ENCODE measurements at regions not wholly inside any gene's neighbourhood (a gene's known extent, or its start where the extent isn't known, plus 50 kb on each side); places are given as distances from the start of the nearest gene placed in this dataset.
A peak's percentile ranks its signal among the peaks of the same experiment; 100 is the strongest.

DNA sequence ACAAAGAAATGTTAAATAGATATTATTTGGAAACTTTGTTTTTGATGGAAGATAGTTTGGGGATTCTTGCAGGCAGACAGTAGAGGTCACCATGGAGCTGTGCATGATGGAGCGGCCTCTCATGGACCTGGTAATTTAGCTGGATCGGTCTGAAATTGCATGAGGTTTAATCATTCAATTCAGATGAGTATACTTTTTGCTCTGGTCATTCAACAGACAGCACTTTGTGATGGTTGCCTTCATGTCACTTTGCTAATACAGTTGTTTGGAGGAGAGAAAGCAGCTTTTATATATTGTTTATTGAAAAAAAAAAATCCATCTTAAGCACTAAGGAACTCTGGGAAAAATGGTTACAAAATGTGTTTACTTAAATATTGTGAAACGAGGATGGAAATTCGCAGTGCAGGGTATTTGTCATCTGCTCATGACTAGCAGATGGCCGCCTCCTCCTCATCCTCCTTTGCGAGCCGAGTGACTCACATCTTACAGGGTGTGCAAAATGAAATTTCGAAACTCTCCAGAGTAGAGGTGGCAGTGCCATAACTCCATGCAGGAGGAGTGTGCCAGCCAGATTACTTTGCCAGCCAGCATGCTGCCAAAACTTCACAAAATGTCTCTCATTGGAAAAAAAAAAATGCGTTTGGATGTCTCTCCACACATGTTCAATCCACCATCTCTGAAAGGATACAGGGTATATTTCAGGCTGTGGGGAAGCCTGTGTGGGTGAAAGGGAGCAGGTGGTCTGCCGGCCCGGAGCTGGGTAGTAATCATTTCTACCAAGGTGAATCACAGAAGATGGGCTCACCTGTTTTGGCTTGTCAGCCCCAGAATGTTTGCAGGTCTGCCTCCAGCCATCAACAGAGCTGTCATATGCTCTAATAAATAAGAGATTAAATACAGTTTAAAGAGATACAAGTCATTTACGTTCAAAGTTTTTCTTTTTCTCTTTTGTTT is 314.9 kb upstream of the DIPK2B start (continued):
- TF ChIP-seq, protein P1, sequence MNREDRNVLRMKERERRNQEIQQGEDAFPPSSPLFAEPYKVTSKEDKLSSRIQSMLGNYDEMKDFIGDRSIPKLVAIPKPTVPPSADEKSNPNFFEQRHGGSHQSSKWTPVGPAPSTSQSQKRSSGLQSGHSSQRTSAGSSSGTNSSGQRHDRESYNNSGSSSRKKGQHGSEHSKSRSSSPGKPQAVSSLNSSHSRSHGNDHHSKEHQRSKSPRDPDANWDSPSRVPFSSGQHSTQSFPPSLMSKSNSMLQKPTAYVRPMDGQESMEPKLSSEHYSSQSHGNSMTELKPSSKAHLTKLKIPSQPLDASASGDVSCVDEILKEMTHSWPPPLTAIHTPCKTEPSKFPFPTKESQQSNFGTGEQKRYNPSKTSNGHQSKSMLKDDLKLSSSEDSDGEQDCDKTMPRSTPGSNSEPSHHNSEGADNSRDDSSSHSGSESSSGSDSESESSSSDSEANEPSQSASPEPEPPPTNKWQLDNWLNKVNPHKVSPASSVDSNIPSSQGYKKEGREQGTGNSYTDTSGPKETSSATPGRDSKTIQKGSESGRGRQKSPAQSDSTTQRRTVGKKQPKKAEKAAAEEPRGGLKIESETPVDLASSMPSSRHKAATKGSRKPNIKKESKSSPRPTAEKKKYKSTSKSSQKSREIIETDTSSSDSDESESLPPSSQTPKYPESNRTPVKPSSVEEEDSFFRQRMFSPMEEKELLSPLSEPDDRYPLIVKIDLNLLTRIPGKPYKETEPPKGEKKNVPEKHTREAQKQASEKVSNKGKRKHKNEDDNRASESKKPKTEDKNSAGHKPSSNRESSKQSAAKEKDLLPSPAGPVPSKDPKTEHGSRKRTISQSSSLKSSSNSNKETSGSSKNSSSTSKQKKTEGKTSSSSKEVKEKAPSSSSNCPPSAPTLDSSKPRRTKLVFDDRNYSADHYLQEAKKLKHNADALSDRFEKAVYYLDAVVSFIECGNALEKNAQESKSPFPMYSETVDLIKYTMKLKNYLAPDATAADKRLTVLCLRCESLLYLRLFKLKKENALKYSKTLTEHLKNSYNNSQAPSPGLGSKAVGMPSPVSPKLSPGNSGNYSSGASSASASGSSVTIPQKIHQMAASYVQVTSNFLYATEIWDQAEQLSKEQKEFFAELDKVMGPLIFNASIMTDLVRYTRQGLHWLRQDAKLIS (CRISPR knock-in tag; IDR thresholded peaks at IDR 0.05), result no peak
- TF ChIP-seq, protein P2, sequence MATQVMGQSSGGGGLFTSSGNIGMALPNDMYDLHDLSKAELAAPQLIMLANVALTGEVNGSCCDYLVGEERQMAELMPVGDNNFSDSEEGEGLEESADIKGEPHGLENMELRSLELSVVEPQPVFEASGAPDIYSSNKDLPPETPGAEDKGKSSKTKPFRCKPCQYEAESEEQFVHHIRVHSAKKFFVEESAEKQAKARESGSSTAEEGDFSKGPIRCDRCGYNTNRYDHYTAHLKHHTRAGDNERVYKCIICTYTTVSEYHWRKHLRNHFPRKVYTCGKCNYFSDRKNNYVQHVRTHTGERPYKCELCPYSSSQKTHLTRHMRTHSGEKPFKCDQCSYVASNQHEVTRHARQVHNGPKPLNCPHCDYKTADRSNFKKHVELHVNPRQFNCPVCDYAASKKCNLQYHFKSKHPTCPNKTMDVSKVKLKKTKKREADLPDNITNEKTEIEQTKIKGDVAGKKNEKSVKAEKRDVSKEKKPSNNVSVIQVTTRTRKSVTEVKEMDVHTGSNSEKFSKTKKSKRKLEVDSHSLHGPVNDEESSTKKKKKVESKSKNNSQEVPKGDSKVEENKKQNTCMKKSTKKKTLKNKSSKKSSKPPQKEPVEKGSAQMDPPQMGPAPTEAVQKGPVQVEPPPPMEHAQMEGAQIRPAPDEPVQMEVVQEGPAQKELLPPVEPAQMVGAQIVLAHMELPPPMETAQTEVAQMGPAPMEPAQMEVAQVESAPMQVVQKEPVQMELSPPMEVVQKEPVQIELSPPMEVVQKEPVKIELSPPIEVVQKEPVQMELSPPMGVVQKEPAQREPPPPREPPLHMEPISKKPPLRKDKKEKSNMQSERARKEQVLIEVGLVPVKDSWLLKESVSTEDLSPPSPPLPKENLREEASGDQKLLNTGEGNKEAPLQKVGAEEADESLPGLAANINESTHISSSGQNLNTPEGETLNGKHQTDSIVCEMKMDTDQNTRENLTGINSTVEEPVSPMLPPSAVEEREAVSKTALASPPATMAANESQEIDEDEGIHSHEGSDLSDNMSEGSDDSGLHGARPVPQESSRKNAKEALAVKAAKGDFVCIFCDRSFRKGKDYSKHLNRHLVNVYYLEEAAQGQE (IDR thresholded peaks at IDR 0.05; ENCODE audit: borderline replicate concordance in 1 of 2, low read depth in 1 of 2, low read length in 2 of 2), result no peak
- TF ChIP-seq ZNF24 (IDR thresholded peaks at IDR 0.05) (no peak), U2AF2 (IDR thresholded peaks at IDR 0.05; ENCODE audit: low read depth, low read length) (no peak), THYN1 (CRISPR knock-in tag; IDR thresholded peaks at IDR 0.05; ENCODE audit: borderline replicate concordance, low read depth) (no peak), UBTF (CRISPR knock-in tag; IDR thresholded peaks at IDR 0.05) (no peak), CEBPB (IDR thresholded peaks at IDR 0.05; ENCODE audit: borderline replicate concordance, low read depth, low read length) (peak; percentile 77), SMC3 (IDR thresholded peaks at IDR 0.05; ENCODE audit: low read length) (peak; percentile 51), SAP130 (CRISPR knock-in tag; IDR thresholded peaks at IDR 0.05; ENCODE audit: low read depth) (peak; percentile 26), ZBTB25 (CRISPR knock-in tag; IDR thresholded peaks at IDR 0.05) (no peak), GATAD1 (CRISPR knock-in tag; IDR thresholded peaks at IDR 0.05) (no peak), HOMEZ (CRISPR knock-in tag; IDR thresholded peaks at IDR 0.05; ENCODE audit: low read depth) (peak; percentile 75; the same call in 1 of the 2 replicates), FOSL2 (CRISPR knock-in tag; IDR thresholded peaks at IDR 0.05) (peak; percentile 95)
- TF ChIP-seq, protein P3, sequence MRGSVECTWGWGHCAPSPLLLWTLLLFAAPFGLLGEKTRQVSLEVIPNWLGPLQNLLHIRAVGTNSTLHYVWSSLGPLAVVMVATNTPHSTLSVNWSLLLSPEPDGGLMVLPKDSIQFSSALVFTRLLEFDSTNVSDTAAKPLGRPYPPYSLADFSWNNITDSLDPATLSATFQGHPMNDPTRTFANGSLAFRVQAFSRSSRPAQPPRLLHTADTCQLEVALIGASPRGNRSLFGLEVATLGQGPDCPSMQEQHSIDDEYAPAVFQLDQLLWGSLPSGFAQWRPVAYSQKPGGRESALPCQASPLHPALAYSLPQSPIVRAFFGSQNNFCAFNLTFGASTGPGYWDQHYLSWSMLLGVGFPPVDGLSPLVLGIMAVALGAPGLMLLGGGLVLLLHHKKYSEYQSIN (CRISPR knock-in tag; IDR thresholded peaks at IDR 0.05; ENCODE audit: borderline replicate concordance), result no peak
